GM10248 (cell line): ENCODE measurements at regions not wholly inside any gene's neighbourhood (a gene's known extent, or its start where the extent isn't known, plus 50 kb on each side); places are given as distances from the start of the nearest gene placed in this dataset.
"Not testable (repeated sequence)": the region's sequence is repeated elsewhere in the genome, so short reads cannot be mapped to it uniquely, and the experiment has no call there.

Experiments
- CTCF ChIA-PET: fragments of 300-600 bp; sonication (Branson Sonifier 250); formaldehyde crosslinking; extraction: SDS; loops from one replicate; lab custom pipeline; 2021; ENCODE audit warnings: antibody characterized with exemption; lab: Yijun Ruan, JAX
- POLR2A ChIA-PET: fragments of 350-650 bp; sonication (Branson Sonifier 250); formaldehyde crosslinking; extraction: SDS; loops from one replicate; lab custom pipeline; 2020; ENCODE audit warnings: antibody characterized with exemption; lab: Yijun Ruan, JAX
- DNase-seq: peaks from one replicate; pipeline ENCODE4 v3.0.0; 2012; ENCODE audit errors: extremely low spot score
- CTCF ChIP-seq: IDR thresholded peaks from 2 replicates; pipeline ENCODE4 v1.5.1; 2012; ENCODE audit warnings: mild to moderate bottlenecking, low read depth; ENCODE audit errors: extremely low read depth, missing control alignments, control extremely low read depth

GRCh38 chr17:49898366-49899190, 50.7 kb upstream of the TAC4 start:
- TF ChIP-seq CTCF: no peak
- CTCF ChIA-PET: interaction anchor here (1.1 to 1.7 kb wide), 4 partner anchors 54 to 342 kb away, joined by 3 to 10 read pairs (median 3); no protein-coding TSS in a partner anchor
- POLR2A ChIA-PET: no interaction called here

GRCh38 chr17:49899191-49899485, 51.3 kb upstream of the TAC4 start:
- no peak for DNase-seq
- CTCF ChIA-PET: interaction anchor here (1.1 to 1.7 kb wide), 4 partner anchors 53 to 342 kb away, joined by 3 to 10 read pairs (median 3); no protein-coding TSS in a partner anchor
- POLR2A ChIA-PET: no interaction called here
- TF ChIP-seq CTCF: no peak

More at GRCh38 chr17:49898366-49899190, 50.7 kb upstream of the TAC4 start:
- no peak for DNase-seq

- TF ChIP-seq CTCF: no peak
- ChIA-PET POLR2A (no interaction called here), CTCF (interaction anchor here (1.7 kb wide), 1 partner anchor 97 kb away, joined by 10 read pairs; no protein-coding TSS in a partner anchor)
- DNase-seq: no peak
These were observed 51.7 kb upstream of the TAC4 start for GRCh38 chr17:49899588-49899987.

GRCh38 chr17:49900801-49901200, 52.9 kb upstream of the TAC4 start:
- DNase-seq, POLR2A ChIA-PET: not testable (repeated sequence)
- CTCF ChIA-PET: interaction anchor here (0.8 to 1.7 kb wide), 4 partner anchors 16 to 344 kb away, joined by 4 to 6 read pairs (median 5); no protein-coding TSS in a partner anchor

- DNase-seq: no peak
- POLR2A ChIA-PET: no interaction called here
- CTCF ChIA-PET: interaction anchor here (0.8 to 1.7 kb wide), 6 partner anchors 15 to 345 kb away, joined by 3 to 6 read pairs (median 4); no protein-coding TSS in a partner anchor
- TF ChIP-seq CTCF: no peak
These were observed 53.8 kb upstream of the TAC4 start for GRCh38 chr17:49901460-49902331.

GRCh38 chr17:49903523-49903922, 55.7 kb upstream of the TAC4 start:
- no peak for DNase-seq
- CTCF ChIA-PET: no interaction called here
- TF ChIP-seq CTCF: no peak
- POLR2A ChIA-PET: no interaction called here
